ENCODE measurements at regions not wholly inside any gene's neighbourhood (a gene's known extent, or its start where the extent isn't known, plus 50 kb on each side); places are given as distances from the start of the nearest gene placed in this dataset.

DNA sequence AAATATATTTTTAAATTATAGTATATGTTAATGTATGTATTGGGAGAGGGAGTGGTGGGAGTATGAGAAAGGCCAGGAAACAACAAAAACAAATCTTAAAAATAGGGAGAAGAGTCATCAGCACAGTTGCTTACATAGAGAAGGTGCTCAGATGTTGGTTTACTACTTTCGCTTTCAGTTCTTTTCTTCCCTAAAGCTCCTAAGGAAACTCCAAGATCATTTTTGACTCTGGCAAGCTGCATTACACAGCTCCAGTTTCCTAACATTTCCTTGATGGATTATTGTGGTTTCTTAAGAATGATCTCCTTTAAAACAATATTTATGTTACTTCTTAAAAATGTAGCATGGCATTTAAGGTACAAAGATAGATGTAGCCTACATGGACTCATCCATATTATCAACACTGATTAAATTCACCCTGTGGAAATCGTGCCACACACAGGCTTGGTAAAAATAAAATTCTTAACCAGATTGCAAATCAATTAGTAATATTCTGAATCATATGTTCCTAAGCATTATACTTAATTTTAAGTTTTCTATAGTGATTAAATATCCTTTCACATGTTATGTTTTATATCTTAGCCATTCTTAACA lies 118.0 kb upstream of the MAN1A1 start:
- in situ Hi-C loops (cut with MboI) (no loop called here), intact Hi-C loops (cut with micrococcal nuclease) (no loop called here)

DNA sequence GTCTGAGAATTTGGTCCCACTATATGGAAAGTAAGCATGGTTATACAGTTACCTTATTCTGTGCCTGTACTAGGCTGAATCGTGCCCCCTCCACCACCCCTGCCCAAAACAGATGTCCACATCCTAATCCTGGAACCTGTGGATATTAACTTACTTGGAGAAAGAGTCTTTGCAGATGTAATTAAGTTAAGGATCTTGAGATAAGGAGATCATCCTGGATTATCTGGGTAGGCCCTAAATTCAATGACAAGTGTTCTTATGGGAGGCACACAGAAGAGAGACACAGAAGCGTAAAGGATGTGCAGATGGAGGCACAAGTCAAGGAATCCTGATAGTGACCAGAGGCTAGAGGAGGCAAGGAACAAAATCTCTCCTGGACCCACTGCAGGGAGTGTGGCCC lies 116.7 kb upstream of the MAN1A1 start:
- Histone ChIP-seq H3K4me1 (replicated peaks in 1 of 2; ENCODE audit: control insufficient read depth in 2 of 2, insufficient read depth in 2 of 2, low read length in 2 of 2) (no peaks in the 10 kb centered on the region), H3K36me3 (ENCODE audit: control insufficient read depth, insufficient read depth, low read length) (no peaks in the 10 kb centered on the region), H4K20me1 (replicated peaks; ENCODE audit: control insufficient read depth, insufficient read depth, low read length) (no peaks in the 10 kb centered on the region), H3K27me3 (ENCODE audit: control insufficient read depth in 2 of 2, insufficient read depth in 2 of 2, low read length in 2 of 2) (no peaks in the 10 kb centered on the region), H2AFZ (ENCODE audit: low read depth, low read length) (peak overlapping the region; percentile 18; the same call in 1 of the 2 replicates), H3K4me3 (no peak overlapping the region), H3K4me2 (ENCODE audit: insufficient read depth, low read length) (no peak overlapping the region), H3K9me3 (replicated peaks; ENCODE audit: control insufficient read depth, insufficient read depth, low read depth, low read length) (no peaks in the 10 kb centered on the region), H3K27ac (ENCODE audit: extremely low read depth, low read depth, low read length) (no peak overlapping the region), H3K9me1 (ENCODE audit: control insufficient read depth, insufficient read depth, low read length) (no peaks in the 10 kb centered on the region), H3K9ac (ENCODE audit: insufficient read depth in 1 of 2, low read depth in 2 of 2, low read length in 2 of 2) (no peak overlapping the region), H3K79me2 (ENCODE audit: control insufficient read depth, insufficient read depth, low read length) (no peaks in the 10 kb centered on the region)
- no TSS peak for BruUV-seq (replicated peaks)
- CTCF ChIA-PET (ENCODE audit: low intra/inter-chr PET ratio), result no interaction called here
- FAIRE-seq (no peak), DNase-seq (ENCODE audit: extremely low read depth in 1 of 4, low spot score in 3 of 4) (no peak), ATAC-seq (0 out of 3 replicates have a peak, but pooled peaks have one; percentile 15)
- in situ Hi-C loops (cut with MboI), result no loop called here
- 56% methylated on average over 2 of the region's 2 CpGs for WGBS (ENCODE audit: insufficient coverage, low coverage, missing lambda C conversion rate)
- POLR2A ChIA-PET, result no interaction called here
- intact Hi-C loops (cut with micrococcal nuclease), result no loop called here
- no peak for TF ChIP-seq RNF2 (IDR thresholded peaks at IDR 0.05)
- TF ChIP-seq BDP1 (IDR thresholded peaks at IDR 0.05; ENCODE audit: insufficient read depth, insufficient read length), result no peak
- TF ChIP-seq POLR2AphosphoS2 (IDR thresholded peaks at IDR 0.05; ENCODE audit: low read length), result no peak
- TF ChIP-seq PHB2 (IDR thresholded peaks at IDR 0.05; ENCODE audit: low read depth), result no peak
- TF ChIP-seq, protein P1, sequence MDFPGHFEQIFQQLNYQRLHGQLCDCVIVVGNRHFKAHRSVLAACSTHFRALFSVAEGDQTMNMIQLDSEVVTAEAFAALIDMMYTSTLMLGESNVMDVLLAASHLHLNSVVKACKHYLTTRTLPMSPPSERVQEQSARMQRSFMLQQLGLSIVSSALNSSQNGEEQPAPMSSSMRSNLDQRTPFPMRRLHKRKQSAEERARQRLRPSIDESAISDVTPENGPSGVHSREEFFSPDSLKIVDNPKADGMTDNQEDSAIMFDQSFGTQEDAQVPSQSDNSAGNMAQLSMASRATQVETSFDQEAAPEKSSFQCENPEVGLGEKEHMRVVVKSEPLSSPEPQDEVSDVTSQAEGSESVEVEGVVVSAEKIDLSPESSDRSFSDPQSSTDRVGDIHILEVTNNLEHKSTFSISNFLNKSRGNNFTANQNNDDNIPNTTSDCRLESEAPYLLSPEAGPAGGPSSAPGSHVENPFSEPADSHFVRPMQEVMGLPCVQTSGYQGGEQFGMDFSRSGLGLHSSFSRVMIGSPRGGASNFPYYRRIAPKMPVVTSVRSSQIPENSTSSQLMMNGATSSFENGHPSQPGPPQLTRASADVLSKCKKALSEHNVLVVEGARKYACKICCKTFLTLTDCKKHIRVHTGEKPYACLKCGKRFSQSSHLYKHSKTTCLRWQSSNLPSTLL (IDR thresholded peaks at IDR 0.05), result no peak
- no peak for TF ChIP-seq ZBTB8A (IDR thresholded peaks at IDR 0.05; ENCODE audit: partially characterized antibody)
- no peak for TF ChIP-seq NR4A1 (CRISPR knock-in tag; IDR thresholded peaks at IDR 0.05)
- TF ChIP-seq NR4A1 (tag; IDR thresholded peaks at IDR 0.05), result no peak
- TF ChIP-seq PRMT5 (CRISPR knock-in tag; IDR thresholded peaks at IDR 0.05), result no peak
- no peak for TF ChIP-seq POLR2B (IDR thresholded peaks at IDR 0.05; ENCODE audit: low read depth, partially characterized antibody)
- TF ChIP-seq CBFB (CRISPR knock-in tag; IDR thresholded peaks at IDR 0.05), result no peak
- no peak for TF ChIP-seq RUNX1 (IDR thresholded peaks at IDR 0.05; ENCODE audit: low read depth)
- TF ChIP-seq IRF2 (CRISPR knock-in tag; IDR thresholded peaks at IDR 0.05), result no peak
- no peak for TF ChIP-seq BHLHE40 (IDR thresholded peaks at IDR 0.05; ENCODE audit: low read length)
- TF ChIP-seq POLR2H (tag; IDR thresholded peaks at IDR 0.05; ENCODE audit: low read depth), result no peak

More for the DNA sequence above, 118.0 kb upstream of the MAN1A1 start:
- ChIA-PET POLR2A (interaction anchor here (0.6 to 1.4 kb wide), 4 partner anchors 10 to 322 kb away, joined by 3 to 4 read pairs (median 4); no protein-coding TSS in a partner anchor), CTCF (ENCODE audit: low intra/inter-chr PET ratio) (no interaction called here)
- H3K79me2 ChIP-seq (ENCODE audit: control insufficient read depth, insufficient read depth, low read length), result no peaks in the 10 kb centered on the region
- WGBS (ENCODE audit: insufficient coverage, low coverage, missing lambda C conversion rate), result 45% methylated on average over 2 of the region's 2 CpGs
- H3K4me3 ChIP-seq, result no peak overlapping the region
- no peaks in the 10 kb centered on the region for H3K27me3 ChIP-seq (ENCODE audit: control insufficient read depth in 2 of 2, insufficient read depth in 2 of 2, low read length in 2 of 2)
- BruUV-seq (replicated peaks), result no TSS peak
- H3K4me2 ChIP-seq (ENCODE audit: insufficient read depth, low read length), result no peak overlapping the region
- no peaks in the 10 kb centered on the region for H3K4me1 ChIP-seq (replicated peaks in 1 of 2; ENCODE audit: control insufficient read depth in 2 of 2, insufficient read depth in 2 of 2, low read length in 2 of 2)
- no peaks in the 10 kb centered on the region for H3K9me3 ChIP-seq (replicated peaks; ENCODE audit: control insufficient read depth, insufficient read depth, low read depth, low read length)
- FAIRE-seq, result no peak
- no peaks in the 10 kb centered on the region for H4K20me1 ChIP-seq (replicated peaks; ENCODE audit: control insufficient read depth, insufficient read depth, low read length)
- 0 out of 3 replicates have a peak, but pooled peaks have one; percentile 22 for ATAC-seq
- no peak overlapping the region for H3K27ac ChIP-seq (ENCODE audit: extremely low read depth, low read depth, low read length)
- TF ChIP-seq MEIS2 (IDR thresholded peaks at IDR 0.05; ENCODE audit: partially characterized antibody), result no peak
- no peak for TF ChIP-seq ARID2 (IDR thresholded peaks at IDR 0.05)
- no peak for TF ChIP-seq XRCC4 (IDR thresholded peaks at IDR 0.05; ENCODE audit: extremely low read depth, insufficient read depth, insufficient read length)
- no peak for TF ChIP-seq ZNF133 (CRISPR knock-in tag; IDR thresholded peaks at IDR 0.05)
- no peaks in the 10 kb centered on the region for H3K9me1 ChIP-seq (ENCODE audit: control insufficient read depth, insufficient read depth, low read length)
- no peaks in the 10 kb centered on the region for H3K36me3 ChIP-seq (ENCODE audit: control insufficient read depth, insufficient read depth, low read length)
- peak overlapping the region; percentile 49 for H2AFZ ChIP-seq (ENCODE audit: low read depth, low read length)
- DNase-seq (ENCODE audit: extremely low read depth in 1 of 4, low spot score in 3 of 4), result no peak
- no peak overlapping the region for H3K9ac ChIP-seq (ENCODE audit: insufficient read depth in 1 of 2, low read depth in 2 of 2, low read length in 2 of 2)
